HG02970 (cell line): ENCODE measurements at regions not wholly inside any gene's neighbourhood (a gene's known extent, or its start where the extent isn't known, plus 50 kb on each side); places are given as distances from the start of the nearest gene placed in this dataset.

Experiments
- ATAC-seq: cut with Tn5 transposase; IDR thresholded peaks from one replicate; pipeline ENCODE4 v1.9.1; 2021; ENCODE audit warnings: mild to moderate bottlenecking, moderate library complexity, moderate number of reproducible peaks; ENCODE audit not compliant: unreplicated experiment, low FRiP score

DNA sequence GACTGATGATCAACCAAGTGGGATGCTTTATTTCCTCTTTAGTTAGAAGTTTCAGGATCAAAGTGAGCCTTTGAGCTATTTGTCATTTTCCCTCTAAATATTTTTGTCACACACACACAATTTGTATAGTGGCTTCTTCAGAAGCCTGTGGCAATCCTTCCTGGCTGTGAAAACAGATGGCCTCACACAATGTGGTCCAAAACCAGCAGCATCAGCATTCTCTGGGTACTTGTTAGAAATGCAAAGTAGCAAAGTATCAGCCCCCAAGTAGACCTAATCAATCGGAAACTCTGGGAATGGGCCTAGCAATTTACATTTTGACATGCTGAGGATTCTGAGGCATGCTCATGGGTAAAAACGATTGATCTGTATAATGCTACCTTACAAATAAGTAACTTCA, 115.9 kb downstream of the PAX1 start:
- ATAC-seq: no peak

DNA sequence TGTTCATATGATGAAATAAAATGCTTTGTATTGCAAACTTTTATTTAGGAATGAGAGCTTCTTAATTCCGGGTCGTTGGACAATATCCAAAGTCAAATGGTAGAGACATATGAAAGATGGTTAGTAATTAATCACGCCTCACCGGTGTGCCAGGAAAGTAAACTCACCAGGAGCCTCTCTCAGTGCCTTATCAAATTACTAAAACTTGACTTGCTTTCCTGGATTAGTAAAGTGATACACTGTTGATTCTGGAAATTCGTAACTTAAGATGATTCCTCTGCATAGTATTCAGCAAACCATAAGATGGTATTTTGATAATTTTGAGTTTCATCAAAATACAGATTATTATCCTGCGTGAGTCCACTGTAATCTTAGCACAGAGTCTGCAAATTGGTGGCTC, 115.2 kb downstream of the PAX1 start:
- ATAC-seq: no peak

DNA sequence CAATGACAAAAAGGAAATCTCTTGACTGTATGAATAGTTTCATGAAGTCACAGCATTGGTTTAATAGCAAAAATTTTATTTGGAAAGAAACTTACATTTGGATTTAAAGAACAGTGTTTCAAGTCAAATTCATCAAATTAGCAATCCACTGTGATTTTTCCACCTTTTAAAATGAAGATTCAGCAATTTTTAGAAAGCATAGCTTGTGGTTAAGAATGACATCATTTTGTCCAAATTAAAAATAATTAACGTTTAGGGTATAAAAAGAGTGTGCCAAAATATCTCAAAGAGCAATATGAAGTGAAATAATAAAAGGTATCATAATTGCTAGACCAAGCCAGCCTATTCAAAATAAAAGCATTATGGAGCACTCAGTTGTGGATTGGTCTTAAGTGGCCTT, 114.6 kb downstream of the PAX1 start:
- no peak for ATAC-seq

DNA sequence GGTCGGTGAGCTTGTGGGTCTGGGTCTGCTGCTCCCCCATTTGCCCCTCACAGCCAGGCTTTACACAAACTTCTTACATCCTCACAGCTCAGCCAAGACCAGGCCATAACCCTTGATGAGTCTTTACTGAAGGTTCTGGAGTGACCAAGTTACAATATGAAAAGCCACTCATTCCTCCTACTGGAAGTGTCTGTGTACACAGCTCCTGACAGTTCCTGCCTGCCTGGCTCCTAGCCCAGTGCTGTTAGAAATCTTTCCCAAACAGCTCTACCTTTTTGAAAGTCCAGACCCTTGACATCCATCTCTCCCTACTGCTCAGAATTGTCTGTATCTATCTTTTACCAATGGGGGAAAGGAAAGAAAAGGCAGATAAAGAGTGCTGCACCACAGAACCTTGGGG, 106.9 kb downstream of the PAX1 start:
- no peak for ATAC-seq

DNA sequence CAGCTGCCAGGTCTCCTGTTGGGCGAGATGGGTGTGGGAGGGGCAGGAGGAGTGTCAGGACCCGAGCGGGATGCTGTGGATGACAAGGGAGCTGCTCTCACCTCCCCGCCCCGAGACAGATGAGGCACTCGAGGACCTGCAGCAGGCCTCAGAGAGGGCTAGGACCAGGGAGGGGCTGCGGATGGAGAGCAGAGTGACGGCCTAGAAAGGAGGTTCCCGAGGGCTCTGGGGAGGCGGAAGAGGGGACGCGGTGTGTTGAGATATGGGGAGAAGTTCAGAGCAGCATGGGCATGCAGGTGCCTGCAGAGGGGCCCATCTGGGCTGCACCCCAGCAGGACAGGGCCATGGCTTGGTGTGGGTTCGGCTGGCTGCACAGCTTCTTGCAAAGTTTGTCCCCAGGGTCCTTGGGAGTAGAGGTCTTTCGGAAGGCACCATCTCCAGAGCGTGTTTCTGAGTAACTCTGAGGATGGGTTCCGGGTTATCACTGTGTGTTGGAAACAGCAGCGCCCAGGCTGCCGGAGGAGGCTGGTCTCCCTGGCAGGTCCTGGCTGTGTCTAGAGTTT, 104.6 kb downstream of the PAX1 start:
- ATAC-seq: no peak

DNA sequence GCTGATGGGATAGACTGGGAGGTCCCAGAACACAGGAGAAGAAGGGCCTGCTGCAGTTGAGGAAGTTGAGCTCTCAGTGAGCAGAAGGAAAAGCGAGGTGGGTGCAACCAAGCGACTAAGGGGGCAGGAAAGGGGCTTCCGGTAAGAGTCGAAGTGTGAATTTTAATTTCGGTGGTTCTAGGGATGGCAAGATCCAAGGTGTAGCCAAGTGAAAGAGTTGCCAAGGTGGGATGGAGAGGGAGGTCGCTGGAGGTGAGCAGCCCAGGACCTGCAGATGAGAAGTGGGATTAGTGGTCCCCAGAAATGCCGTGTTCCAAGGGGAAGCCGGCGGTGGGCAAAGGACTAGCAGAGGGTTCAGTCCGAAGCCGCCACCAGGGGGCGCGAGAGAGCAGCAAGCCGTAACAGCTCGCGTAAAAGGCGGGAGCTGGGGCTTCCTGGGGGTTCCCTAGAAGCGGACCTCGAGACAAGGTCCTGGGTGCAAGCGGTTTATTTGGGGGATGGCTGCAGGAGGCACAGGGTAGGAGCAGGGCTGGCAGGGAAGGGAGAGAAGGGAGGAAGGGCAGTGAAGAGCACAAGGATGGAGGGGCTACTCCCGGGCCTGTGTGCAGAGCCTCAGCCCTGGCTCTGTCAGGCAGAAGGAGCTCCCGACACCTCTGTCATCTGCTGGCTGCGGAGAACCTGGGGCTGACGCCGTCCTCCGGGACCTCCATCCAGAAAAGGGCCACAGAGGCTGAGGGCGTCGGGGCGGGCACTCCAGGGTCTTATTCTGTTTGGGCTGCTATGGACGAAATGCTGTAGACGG, 103.6 kb downstream of the PAX1 start:
- ATAC-seq: no peak

DNA sequence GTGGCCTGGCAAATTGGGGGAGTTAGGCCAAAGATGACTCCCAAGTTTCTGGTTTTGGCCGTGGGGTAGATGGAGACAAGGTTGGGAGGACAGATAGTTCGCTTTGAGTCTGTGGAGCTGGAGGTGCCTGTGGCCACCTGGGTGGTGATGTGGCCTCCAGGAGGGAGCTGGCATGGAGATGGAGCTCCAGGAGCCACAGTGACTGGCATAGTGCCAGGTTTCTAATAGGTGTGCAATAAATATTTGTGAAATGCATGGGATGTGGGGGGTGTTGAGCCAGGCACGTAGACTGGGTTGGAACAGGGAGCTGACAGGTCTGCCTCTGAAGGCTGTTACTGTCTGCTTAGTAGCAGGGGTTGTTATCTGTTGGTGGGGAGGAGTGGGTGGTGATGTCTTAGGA, 102.7 kb downstream of the PAX1 start:
- no peak for ATAC-seq

DNA sequence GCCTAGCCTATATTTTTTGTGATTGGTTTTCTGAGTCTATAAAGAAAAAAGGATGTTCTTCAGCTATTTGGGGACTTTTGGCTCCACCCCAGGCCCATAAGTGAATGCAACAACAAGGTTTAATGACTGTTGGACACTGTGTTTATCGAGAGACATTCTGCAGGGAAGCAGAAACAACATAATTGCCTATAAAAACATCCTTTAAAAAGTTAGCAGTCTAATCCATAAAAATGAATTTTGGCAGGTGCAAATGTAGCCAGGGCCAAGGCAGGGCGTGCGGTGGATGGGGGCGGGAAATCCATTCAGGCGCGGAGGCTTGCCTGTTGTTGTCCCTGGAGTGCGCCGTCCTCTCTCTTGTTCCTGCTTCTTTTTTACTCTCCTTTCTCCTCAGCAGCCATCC, 99.3 kb downstream of the PAX1 start:
- no peak for ATAC-seq

DNA sequence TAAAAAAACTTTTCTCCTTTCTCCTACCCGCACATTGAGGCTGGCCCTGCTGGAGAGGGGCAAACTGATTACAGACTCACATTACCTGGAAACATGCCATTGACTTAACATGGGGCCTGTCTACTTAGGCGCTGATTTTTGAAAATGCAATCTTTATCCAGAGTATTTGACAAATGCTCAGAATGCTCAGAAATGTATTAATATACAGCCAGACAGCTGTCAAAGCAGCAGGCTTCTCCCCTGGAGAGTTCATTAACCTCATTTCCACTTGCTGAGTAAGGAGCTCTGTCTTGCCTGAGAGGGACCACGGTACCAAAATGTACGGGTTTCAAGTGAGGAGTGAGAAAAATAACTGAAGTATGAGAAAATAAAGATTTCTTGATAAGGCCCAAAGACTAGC, 95.7 kb downstream of the PAX1 start:
- no peak for ATAC-seq

DNA sequence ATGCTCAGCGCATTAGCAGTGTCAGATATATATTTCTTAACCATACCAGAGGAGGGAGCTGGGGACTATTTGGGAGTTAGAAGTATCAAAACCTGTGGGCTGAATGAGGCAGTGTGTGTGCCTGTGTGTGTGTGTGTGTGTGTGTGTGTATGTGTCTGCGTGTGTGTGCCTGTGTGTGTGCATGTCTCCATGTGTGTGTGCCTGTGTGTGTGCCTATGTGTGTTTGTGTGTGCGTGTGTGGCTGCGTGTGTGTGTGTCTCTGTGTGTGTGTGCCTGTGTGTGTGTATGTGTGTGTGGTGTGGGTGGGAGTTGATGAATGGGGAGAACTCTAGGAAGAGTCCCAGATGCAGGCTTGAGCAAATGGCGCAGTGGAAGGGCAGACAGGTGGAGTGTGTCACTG, 92.9 kb downstream of the PAX1 start:
- no peak for ATAC-seq

DNA sequence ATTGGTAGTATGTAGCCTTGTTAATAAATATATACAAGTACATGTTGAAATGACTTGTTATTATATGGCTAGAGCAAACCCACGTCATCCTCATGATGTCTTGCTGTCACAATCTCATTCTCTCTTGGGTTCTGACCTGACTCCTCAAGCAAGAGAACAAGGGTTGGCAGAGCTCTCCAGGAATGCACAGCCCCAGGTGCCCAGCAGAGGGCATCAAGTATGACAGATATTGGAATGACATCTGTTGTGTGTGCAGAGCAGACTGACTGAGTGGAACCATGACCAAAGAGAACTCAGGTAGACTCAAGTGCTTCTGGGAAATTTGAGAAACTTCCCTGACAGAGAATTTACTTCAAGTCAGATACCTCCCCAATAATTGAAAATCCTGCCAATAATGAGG, 90.6 kb downstream of the PAX1 start:
- ATAC-seq: no peak

DNA sequence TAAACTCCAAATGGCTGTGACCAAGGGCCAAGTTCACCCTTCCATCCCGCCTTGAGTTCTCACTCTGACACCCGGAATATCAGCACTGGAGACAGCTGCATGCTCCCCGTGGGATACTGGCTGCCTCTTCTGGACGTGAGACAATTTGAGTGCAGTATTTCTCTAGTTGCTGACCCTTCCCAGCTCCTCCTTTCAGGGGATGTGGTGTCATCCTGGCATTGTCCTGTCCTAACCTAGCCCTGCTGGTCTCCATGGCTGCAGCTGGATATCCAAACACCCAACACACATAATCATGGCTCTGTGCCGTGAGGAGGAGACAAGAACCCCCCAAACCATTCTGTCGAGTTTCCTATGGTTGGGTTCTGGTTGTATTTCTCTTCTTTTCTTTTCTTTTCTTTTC, 82.6 kb downstream of the PAX1 start:
- no peak for ATAC-seq

DNA sequence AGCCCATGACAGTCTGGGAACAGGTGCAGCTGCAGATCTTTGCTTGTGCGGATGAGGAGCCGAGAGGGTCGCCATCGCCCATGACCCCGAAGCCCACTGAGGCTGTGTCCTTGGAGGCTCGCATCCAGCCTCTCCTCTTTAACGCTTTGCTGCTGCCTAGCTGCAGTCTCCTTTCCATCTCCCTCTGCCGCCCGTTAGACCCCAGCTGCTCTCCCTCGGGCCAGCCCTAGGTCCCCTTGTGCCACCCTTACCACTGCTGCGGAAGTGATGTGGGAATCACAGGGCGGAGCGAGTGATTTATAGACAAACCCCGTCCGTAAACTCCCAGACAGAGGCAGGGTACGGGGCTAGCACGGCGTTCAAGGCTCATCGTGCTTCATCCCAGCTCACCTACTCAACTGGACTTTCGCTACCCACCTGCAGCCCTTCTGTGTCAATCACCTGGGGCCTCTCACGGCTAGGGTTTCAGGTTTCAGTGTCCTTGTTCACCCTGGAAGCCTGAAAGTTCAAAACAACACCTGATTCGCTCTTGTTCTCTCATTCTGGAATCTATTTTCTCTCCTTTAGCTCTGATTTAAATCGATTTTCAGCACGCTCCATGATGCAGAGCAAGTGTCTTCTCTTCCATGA, 76.1 kb downstream of the PAX1 start:
- ATAC-seq: no peak

DNA sequence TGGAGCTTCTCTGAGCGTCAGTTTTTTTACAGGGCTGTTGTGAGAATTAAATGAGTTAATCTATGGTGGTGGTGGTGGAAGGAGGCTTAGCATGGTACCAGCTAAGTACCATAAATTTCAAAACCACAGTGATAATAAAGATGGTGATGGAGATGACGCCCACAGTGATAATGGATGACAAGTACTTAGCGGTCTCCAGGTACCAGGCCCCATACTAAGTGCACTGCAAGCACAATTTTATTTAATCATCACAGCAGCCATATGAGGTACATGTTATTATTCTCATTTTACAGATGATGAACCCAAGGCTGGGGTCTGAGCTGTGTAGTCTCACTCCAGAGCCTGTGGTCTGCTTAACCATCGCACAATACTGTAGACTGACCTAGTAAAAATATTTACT, 75.1 kb downstream of the PAX1 start:
- no peak for ATAC-seq
